Endothelial cell of umbilical vein (primary cell): ENCODE measurements at regions not wholly inside any gene's neighbourhood (a gene's known extent, or its start where the extent isn't known, plus 50 kb on each side); places are given as distances from the start of the nearest gene placed in this dataset.

Experiments
- BruUV-seq: library from RNA; stranded (reverse); fragments of 400-500 nt; replicated peaks from 2 replicates; lab custom pipeline; 2021; lab: Mats Ljungman, UMichigan
- CTCF ChIA-PET: fragments of 300-600, 350-600 bp; sonication (Branson Sonifier 250); formaldehyde crosslinking; loops from one replicate; lab custom pipeline; 2021; ENCODE audit warnings: antibody characterized with exemption, inconsistent platforms; lab: Charles Lee
- POLR2A ChIA-PET: fragments of 300-600, 350-600 bp; sonication (Branson Sonifier 250); formaldehyde crosslinking; loops from one replicate; lab custom pipeline; 2021; ENCODE audit warnings: antibody characterized with exemption, inconsistent platforms; lab: Charles Lee
- DNase-seq: peaks from one replicate; pipeline ENCODE4 v3.0.0-alpha.2; 2011; ENCODE audit warnings: low read depth, low spot score
- FAIRE-seq: peaks from 2 replicates; lab custom pipeline; 2011; peaks lifted over from hg19 to GRCh38; lab: Jason Lieb, UNC
- H2AFZ ChIP-seq: 2 replicates; pipeline ENCODE4 v1.6.0; 2012; ENCODE audit warnings: low read depth, low read length, control low read depth, inconsistent platforms
- H3K27ac ChIP-seq: 2 replicates; pipeline ENCODE4 v1.5.1; 2011; ENCODE audit warnings: low read depth, mild to moderate bottlenecking, control low read depth, low read length, moderate library complexity; ENCODE audit not compliant: insufficient read depth
- H3K27me3 ChIP-seq, 2 experiments: 2 replicates each; pipeline versions ENCODE4 v1.6.0 to v1.6.1; 2011; ENCODE audit warnings: low read length in 2 of 2, mixed read lengths in 1 of 2; ENCODE audit not compliant: control insufficient read depth in 2 of 2, insufficient read depth in 2 of 2
- H3K36me3 ChIP-seq, 2 experiments: 2 replicates in 1 of 2; 3 replicates in 1 of 2; pipeline ENCODE4 v1.5.1; 2011; ENCODE audit warnings: low read length in 2 of 2, mild to moderate bottlenecking in 1 of 2, moderate library complexity in 1 of 2; ENCODE audit not compliant: control insufficient read depth in 2 of 2, insufficient read depth in 2 of 2; ENCODE audit errors: extremely low read depth in 1 of 2
- H3K4me1 ChIP-seq: 3 replicates; pipeline ENCODE4 v1.5.1; 2011; ENCODE audit warnings: mild to moderate bottlenecking, low read length; ENCODE audit not compliant: control insufficient read depth, insufficient read depth; ENCODE audit errors: extremely low read depth
- H3K4me2 ChIP-seq: 2 replicates; pipeline ENCODE4 v1.6.1; 2011; ENCODE audit warnings: low read length, control low read depth, mixed read lengths; ENCODE audit not compliant: insufficient read depth
- H3K4me3 ChIP-seq, 3 experiments: fragments of 200-600 bp in 1 of 3; sonication (generic), shearing (Covaris generic) in 1 of 3; replicated peaks in 1 of 3; 2 replicates each; pipeline ENCODE4 v1.5.1; 2011 to 2016; ENCODE audit warnings: control low read depth in 3 of 3, low read length in 3 of 3, mild to moderate bottlenecking in 2 of 3, inconsistent platforms in 1 of 3, low read depth in 1 of 3, moderate library complexity in 1 of 3; ENCODE audit not compliant: insufficient read depth in 1 of 3
- H3K79me2 ChIP-seq: 2 replicates; pipeline ENCODE4 v1.6.0; 2012; ENCODE audit warnings: low read length, inconsistent platforms; ENCODE audit not compliant: control insufficient read depth, insufficient read depth
- H3K9ac ChIP-seq: replicated peaks from 2 replicates; pipeline ENCODE3; 2011; ENCODE audit warnings: low read length, control low read depth; ENCODE audit not compliant: insufficient read depth; ENCODE audit errors: extremely low read depth
- H3K9me1 ChIP-seq: replicated peaks from 3 replicates; pipeline ENCODE4 v1.6.0; 2011; ENCODE audit warnings: mild to moderate bottlenecking, low read length; ENCODE audit not compliant: control insufficient read depth, insufficient read depth; ENCODE audit errors: extremely low read depth
- H3K9me3 ChIP-seq: replicated peaks from 2 replicates; pipeline ENCODE4 v1.5.1; 2012; ENCODE audit warnings: low read length, inconsistent platforms; ENCODE audit not compliant: control insufficient read depth, insufficient read depth
- H4K20me1 ChIP-seq: replicated peaks from 2 replicates; pipeline ENCODE3; 2011; ENCODE audit warnings: mild to moderate bottlenecking, low read length; ENCODE audit not compliant: control insufficient read depth, insufficient read depth; ENCODE audit errors: extremely low read depth
- EZH2 ChIP-seq: IDR thresholded peaks from 2 replicates; pipeline ENCODE4 v1.6.1; 2012; ENCODE audit warnings: borderline replicate concordance, low read depth, mild to moderate bottlenecking, moderate library complexity, low read length, inconsistent platforms; ENCODE audit not compliant: severe bottlenecking
- FOS ChIP-seq: IDR thresholded peaks from 2 replicates; pipeline ENCODE4 v1.6.1; 2011; ENCODE audit warnings: mild to moderate bottlenecking, low read length, moderate library complexity, borderline replicate concordance; ENCODE audit not compliant: insufficient read depth
- GATA2 ChIP-seq: IDR thresholded peaks from 2 replicates; pipeline ENCODE4 v1.7.0; 2011; ENCODE audit warnings: low read depth, mild to moderate bottlenecking, moderate library complexity, mixed read lengths, low read length; ENCODE audit not compliant: insufficient read length, insufficient read depth
- JUN ChIP-seq: IDR thresholded peaks from 2 replicates; pipeline ENCODE4 v1.6.1; 2011; ENCODE audit warnings: borderline replicate concordance, low read depth; ENCODE audit not compliant: insufficient read length, insufficient read depth
- MYC ChIP-seq: IDR thresholded peaks from one replicate; pipeline ENCODE4 v1.6.1; 2011; ENCODE audit warnings: mild to moderate bottlenecking, low read depth, low read length
- POLR2A ChIP-seq: IDR thresholded peaks from 2 replicates; pipeline ENCODE4 v1.6.1; 2012; ENCODE audit warnings: low read depth, mild to moderate bottlenecking, control low read depth, low read length
- POLR2AphosphoS5 ChIP-seq: IDR thresholded peaks from 2 replicates; pipeline ENCODE4 v1.6.1; 2012; ENCODE audit warnings: low read depth, mild to moderate bottlenecking, control low read depth, low read length, moderate library complexity; ENCODE audit not compliant: insufficient read depth
- dilution Hi-C: fragments of 300-500 bp; cut with MboI; formaldehyde crosslinking; loops from one replicate; pipeline ENCODE4 v1.15.0; 2019; ENCODE audit warnings: low sequenced_read_pairs; ENCODE audit not compliant: extremely low pct_ligation_motif_present
- intact Hi-C: fragments of 100-400 bp; cut with micrococcal nuclease; formaldehyde crosslinking; loops from one replicate; pipeline ENCODE4 v1.10.0; 2022
- TF ChIP-seq, protein P1 (sequence below), 2 donors: IDR thresholded peaks; 1 replicate in 1 of 2; 2 replicates in 1 of 2; pipeline ENCODE4 v1.5.1; 2011; ENCODE audit warnings: low read length in 2 of 2, mild to moderate bottlenecking in 2 of 2, moderate library complexity in 2 of 2, control low read depth in 1 of 2, inconsistent platforms in 1 of 2, low read depth in 1 of 2; ENCODE audit not compliant: insufficient read depth in 1 of 2; ENCODE audit errors: extremely low read depth in 1 of 2
- TF ChIP-seq, protein P2 (sequence below): IDR thresholded peaks from 2 replicates; pipeline ENCODE4 v1.6.1; 2011; ENCODE audit not compliant: insufficient read depth, insufficient read length

DNA sequence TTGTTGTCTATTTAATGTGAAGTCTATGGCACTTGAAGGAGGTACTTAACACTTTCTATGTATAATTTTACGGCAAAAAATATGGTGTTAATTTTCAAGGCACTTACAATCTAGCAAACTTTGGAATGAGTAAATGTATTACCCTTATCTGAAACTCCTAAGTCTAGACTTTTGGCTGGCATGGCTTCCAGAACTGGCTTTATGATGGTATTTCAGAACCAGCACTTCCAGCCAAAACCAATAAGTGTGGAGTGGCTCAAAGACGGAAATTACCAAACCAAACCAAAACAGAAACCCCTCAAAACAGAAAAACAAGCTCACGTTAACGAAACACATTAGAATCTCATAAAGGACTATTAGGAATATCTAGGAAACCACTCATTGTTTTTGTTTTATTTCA lies 205.6 kb upstream of the HAND2 start:
- H3K4me1 ChIP-seq: no peaks in the 10 kb centered on the region
- no peaks in the 10 kb centered on the region for H3K9me1 ChIP-seq
- TF ChIP-seq, protein P1, sequence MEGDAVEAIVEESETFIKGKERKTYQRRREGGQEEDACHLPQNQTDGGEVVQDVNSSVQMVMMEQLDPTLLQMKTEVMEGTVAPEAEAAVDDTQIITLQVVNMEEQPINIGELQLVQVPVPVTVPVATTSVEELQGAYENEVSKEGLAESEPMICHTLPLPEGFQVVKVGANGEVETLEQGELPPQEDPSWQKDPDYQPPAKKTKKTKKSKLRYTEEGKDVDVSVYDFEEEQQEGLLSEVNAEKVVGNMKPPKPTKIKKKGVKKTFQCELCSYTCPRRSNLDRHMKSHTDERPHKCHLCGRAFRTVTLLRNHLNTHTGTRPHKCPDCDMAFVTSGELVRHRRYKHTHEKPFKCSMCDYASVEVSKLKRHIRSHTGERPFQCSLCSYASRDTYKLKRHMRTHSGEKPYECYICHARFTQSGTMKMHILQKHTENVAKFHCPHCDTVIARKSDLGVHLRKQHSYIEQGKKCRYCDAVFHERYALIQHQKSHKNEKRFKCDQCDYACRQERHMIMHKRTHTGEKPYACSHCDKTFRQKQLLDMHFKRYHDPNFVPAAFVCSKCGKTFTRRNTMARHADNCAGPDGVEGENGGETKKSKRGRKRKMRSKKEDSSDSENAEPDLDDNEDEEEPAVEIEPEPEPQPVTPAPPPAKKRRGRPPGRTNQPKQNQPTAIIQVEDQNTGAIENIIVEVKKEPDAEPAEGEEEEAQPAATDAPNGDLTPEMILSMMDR (IDR thresholded peaks at IDR 0.05; ENCODE audit: extremely low read depth in 1 of 2, insufficient read depth in 1 of 2, low read depth in 1 of 2, low read length in 2 of 2): no peak
- TF ChIP-seq JUN: no peak
- TF ChIP-seq POLR2AphosphoS5: no peak
- TF ChIP-seq, protein P2, sequence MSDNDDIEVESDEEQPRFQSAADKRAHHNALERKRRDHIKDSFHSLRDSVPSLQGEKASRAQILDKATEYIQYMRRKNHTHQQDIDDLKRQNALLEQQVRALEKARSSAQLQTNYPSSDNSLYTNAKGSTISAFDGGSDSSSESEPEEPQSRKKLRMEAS: no peak
- no peak for TF ChIP-seq MYC
- TF ChIP-seq FOS: no peak
- no peak for TF ChIP-seq GATA2
- TF ChIP-seq EZH2: no peak
- TF ChIP-seq POLR2A: no peak
- no peak overlapping the region for H3K4me2 ChIP-seq
- no peak overlapping the region for H3K9ac ChIP-seq
- H3K79me2 ChIP-seq: no peaks in the 10 kb centered on the region
- POLR2A ChIA-PET: no interaction called here
- no peak overlapping the region for H2AFZ ChIP-seq
- no peak overlapping the region for H3K4me3 ChIP-seq
- DNase-seq: no peak
- CTCF ChIA-PET: no interaction called here
- H4K20me1 ChIP-seq: no peaks in the 10 kb centered on the region
- no peak overlapping the region for H3K27ac ChIP-seq
- no peaks in the 10 kb centered on the region for H3K36me3 ChIP-seq
- H3K27me3 ChIP-seq: no peaks in the 10 kb centered on the region
- BruUV-seq: no TSS peak
- H3K9me3 ChIP-seq: no peaks in the 10 kb centered on the region
- dilution Hi-C loops (no loop called here), intact Hi-C loops (no loop called here)
- FAIRE-seq: no peak
